ENCODE measurements at regions not wholly inside any gene's neighbourhood (a gene's known extent, or its start where the extent isn't known, plus 50 kb on each side); places are given as distances from the start of the nearest gene placed in this dataset.

DNA sequence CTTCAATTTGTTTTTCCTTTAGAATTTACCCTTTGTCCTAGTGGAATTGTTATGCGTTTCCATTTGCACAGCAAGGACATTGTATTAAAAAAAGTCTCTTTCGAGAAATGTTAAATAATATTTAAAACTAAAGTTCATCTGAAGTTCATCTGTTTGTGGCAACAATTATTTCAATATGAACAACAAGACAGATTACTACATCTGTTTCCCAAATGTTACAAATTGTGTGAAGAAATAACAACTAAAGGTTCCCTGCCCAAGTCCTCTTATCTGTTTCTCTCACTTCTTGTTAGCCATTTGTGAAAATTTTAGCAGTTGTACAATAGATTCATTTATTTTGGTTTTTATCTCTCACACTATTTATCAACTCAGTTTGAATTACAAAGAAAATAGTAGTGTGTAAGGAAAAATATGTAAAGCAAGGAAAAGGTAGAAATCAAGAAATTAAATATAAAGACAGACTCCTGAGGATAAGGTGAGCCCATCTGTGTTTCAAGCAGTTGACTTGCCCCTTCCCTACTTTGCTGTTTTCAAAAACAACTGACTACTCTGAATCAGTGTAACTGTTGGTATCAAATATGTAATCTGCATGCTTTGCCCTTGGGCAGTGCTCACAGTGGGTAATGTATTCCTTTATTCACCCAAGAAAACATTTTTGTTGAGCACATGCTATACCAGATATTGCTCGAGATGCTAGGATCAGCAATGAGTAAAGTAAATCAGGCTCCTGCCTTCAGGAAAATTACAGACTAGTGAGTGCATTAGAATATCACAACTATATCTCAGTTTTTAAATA, 118.9 kb upstream of the PCDH7 start:
- no peak for DNase-seq (ENCODE audit: extremely low read depth in 1 of 11, low read depth in 9 of 11, low spot score in 4 of 11)

- no peak for DNase-seq (ENCODE audit: extremely low read depth in 1 of 11, low read depth in 9 of 11, low spot score in 4 of 11)
Measured at GRCh38 chr4:30605616-30606190, 114.5 kb upstream of the PCDH7 start.

DNA sequence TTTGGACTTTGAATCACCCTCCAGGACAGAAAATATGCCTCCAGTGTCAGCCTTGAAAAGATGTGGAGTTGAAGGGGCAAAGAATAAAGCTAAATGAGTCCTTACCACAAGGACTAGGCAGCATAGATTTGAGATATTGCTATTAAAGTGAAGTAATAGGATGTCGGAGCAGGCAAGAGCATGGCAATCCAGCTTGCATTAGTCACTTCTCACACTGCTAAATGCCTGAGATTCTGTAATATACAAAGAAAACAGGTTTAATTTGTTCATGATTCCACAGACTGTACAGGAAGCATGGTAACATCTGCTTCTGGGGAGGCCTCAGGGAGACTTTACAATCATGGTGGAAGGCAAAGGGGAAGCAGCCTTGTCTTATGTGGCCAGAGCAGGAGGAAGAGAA, 109.8 kb upstream of the PCDH7 start:
- DNase-seq (ENCODE audit: extremely low read depth in 1 of 11, low read depth in 9 of 11, low spot score in 4 of 11), result no peak

DNA sequence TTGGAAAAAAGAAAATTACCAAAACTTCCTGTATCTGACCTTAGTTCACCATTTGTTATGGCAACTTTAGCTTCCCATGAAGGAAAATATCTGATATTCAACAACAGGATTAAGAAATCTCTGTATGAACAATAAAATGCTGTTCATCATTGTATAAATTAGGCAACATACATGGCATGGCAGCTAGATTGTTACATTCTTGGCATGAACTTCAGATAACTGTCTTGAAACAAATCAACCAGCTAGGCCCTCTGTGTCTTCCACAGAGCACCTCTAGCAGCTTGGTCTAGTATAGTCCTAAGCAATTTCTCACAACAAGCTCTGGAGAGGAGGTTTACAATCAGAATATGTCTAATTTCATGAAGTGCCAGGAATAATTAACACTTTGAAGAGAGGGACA, 105.4 kb upstream of the PCDH7 start:
- no peak for DNase-seq (ENCODE audit: extremely low read depth in 1 of 11, low read depth in 9 of 11, low spot score in 4 of 11)

DNA sequence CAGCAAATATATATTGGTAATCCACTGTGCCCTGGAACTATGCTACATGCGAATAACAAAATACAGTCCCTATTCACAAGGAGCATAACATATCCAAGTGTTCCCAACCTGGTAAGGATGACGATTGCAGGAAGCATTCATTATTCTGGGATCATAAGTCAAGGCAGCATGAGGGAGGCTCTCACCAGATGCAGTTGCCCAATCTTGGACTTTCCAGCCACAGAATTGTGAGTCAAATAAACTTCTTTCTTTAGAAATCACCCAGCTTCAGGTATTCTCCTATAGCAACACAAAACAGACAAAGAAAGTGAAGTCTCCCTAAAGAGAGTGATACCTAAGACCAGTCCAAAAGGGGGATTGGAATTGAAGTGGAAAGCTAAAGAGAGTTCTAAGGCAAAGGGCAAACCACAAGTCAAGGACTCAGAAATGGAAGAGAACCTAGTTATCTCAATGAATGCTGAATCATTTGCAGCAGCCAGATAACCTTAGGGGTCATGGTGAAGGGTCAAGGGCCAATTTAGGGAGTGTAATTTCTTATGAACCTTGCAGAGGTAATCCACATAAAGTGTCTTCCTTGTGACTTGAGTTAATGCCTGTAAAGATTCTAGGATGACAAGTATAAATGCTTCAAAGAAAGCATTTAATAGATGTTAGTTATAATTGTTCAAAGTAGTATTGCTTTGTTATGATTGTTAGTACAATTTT, 103.1 kb upstream of the PCDH7 start:
- DNase-seq (ENCODE audit: extremely low read depth in 1 of 11, low read depth in 9 of 11, low spot score in 4 of 11), result no peak

GRCh38 chr4:30617836-30618235, 102.3 kb upstream of the PCDH7 start:
- DNase-seq (ENCODE audit: extremely low read depth in 1 of 11, low read depth in 9 of 11, low spot score in 4 of 11), result no peak

DNA sequence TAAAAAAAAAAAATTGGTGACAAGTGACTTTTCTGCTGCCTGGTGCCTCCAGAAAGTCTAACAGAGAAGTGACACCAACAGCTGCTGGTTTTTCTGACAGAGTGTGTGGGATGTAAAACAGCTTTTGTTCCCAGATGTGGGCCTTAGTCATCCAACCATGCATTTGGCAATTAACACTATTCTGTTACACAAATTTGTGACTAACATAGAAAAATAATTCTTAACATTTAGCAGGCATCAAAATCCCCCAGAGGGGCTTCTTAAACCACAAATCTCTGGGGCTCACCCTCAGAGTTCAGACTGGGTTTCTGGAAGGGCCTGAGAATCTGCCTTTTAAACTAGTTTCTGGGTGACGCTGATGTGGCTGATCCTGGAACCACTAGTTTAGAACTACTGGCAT, 100.5 kb upstream of the PCDH7 start:
- DNase-seq (ENCODE audit: extremely low read depth in 1 of 11, low read depth in 9 of 11, low spot score in 4 of 11), result no peak

DNA sequence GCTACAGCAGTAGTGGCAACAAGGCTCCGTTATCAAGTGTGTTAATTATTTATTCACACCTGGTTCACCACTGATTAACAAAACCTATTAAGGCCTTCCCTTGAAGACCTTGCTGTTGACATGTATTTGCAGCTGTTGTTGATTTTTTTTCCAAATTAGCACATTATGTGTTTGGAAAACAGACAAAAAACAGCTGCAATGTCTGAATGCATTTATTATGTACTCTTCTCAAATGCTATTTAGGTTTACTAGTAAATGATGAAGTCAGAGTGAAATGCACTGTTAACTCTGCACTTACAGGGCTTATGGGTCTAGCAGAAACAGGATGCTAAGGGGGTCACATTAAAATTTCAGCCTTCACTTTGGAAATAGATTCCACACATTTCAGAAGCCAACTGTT, 99.5 kb upstream of the PCDH7 start:
- DNase-seq (ENCODE audit: extremely low read depth in 1 of 11, low read depth in 9 of 11, low spot score in 4 of 11), result no peak

DNA sequence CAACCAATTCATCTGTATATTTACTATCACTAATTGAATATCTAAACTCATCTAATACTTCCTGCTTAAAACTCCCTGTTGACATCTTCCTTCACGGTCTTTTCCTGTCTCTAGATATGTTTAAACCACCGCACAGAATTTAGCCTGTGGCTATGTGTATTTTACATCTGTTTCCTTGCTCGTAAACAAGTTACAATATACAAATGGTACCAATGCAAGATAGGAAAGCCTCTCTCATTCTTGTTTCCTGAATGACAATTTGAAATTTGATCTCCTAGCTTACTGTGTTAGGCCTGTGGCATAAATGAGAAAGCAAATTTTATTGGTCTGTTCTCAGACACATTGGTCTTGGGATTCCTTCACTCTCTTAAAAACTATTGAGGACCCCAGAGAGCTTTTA, 89.7 kb upstream of the PCDH7 start:
- DNase-seq (ENCODE audit: extremely low read depth in 1 of 11, low read depth in 9 of 11, low spot score in 4 of 11), result no peak

DNA sequence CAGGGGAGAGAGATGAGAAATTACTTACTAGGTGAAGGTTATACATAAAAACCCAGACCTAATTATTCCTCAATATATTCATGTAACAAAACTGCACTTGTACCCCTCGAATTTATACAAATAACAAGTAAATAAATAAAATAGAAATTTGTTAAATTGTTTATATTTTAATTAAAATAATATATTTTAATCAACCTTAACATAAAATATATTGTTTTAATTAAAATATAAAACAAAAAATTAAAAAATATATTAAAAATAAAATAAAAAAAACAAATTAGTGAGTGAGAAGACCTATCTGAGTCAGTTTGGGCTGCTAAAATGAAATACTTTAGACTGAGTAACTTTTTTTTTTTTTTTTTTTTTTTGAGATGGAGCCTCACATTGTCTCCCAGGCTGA, 87.4 kb upstream of the PCDH7 start:
- DNase-seq (ENCODE audit: extremely low read depth in 1 of 11, low read depth in 9 of 11, low spot score in 4 of 11), result no peak

DNA sequence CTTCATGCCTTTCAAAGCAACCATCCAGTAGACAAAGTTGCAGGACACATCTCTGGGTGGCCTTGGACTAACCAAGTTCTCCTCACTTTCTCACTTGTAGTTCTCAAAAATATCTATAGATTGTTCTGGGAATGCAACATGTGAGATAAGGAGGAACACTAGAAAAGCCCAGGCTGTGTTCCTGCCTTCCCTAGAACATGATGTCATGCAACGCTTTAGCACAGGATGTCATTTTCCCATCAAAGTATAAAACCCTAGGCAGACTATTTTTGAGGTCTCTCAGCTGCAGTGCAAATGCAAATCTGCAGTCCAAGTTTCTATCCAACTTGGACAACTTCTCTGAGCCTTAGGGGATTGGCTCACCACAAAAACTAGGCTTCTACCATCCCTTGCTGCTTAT, 78.8 kb upstream of the PCDH7 start:
- DNase-seq (ENCODE audit: extremely low read depth in 1 of 11, low read depth in 9 of 11, low spot score in 4 of 11), result no peak

DNA sequence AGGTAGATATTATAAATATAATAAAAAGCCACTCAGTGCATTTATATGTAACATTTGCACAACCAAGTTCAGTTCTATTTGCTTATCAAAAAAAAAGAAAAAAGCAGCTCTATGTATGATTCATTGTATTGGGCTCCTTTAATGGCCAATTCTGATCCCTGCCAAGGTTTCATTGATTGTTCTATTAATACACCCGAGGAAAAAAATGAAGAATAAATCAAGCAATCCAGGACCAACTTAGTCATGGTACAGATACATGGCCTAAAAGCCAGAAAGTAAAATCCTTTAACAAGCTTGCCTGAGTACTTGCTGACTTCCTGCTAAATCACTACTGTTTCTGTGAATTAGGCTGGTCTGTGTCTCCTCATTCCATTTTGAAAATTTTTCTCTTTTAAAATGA, 77.6 kb upstream of the PCDH7 start:
- no peak for DNase-seq (ENCODE audit: extremely low read depth in 1 of 11, low read depth in 9 of 11, low spot score in 4 of 11)

DNA sequence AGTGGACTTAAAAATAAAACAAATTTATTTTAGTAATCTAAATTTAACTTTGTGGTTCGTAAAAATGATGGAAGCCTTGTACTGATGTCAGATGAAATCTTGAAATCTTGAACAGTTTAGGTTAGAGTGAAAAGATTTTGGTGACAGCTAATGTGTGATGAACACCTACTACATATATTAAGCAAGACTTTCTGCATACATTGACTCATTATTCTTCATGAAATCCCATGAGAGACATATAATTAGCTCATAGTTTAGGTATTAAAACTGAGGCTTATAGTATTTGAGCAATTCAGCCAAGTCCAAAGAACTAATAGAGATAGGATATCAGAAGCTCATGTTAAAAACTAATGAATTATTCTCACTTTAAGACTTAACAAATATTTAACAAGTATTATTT, 66.9 kb upstream of the PCDH7 start:
- no peak for DNase-seq (ENCODE audit: extremely low read depth in 1 of 11, low read depth in 9 of 11, low spot score in 4 of 11)

- no peak for DNase-seq (ENCODE audit: extremely low read depth in 1 of 11, low read depth in 9 of 11, low spot score in 4 of 11)
Measured at GRCh38 chr4:30656828-30657227, 63.3 kb upstream of the PCDH7 start.

DNA sequence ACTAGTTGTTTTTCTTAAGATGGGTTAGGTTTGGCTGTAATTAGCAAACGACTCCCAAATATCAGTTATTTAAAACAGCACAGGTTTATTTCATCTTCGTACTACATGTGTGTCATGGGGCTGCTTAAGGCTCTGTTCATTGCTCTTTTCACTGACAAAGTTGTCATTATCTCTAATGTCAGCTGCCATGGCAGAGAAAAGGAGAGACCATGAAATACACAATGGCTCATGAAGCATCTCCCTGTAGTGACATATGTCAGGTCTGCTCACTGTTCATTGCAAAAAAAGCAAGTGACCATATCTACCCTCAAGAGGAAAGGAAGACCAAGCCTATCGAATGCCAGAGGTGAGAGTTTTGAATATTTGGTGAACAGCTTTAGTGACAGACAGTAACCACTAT, 52.2 kb upstream of the PCDH7 start:
- no peak for DNase-seq (ENCODE audit: extremely low read depth in 1 of 11, low read depth in 9 of 11, low spot score in 4 of 11)

DNA sequence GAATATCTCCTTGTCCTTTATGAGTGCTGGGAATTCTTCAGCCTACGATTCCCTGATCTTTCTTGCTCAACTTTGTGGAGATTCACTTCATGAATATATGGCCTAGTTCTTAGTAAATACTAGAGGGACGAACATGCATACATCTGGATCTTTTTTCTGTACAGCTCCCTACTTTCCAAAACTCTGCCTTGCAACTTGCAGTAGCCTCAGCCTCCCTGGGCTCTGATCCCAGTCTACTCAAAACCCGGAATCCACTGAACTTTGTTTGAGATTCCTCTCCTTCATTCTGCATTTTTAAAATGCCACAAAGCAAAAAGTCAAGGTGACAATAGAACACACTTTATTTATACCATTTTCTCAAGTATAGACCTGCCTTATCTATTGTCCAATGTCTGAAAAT, 50.0 kb upstream of the PCDH7 start:
- no peak for DNase-seq (ENCODE audit: extremely low read depth in 1 of 11, low read depth in 9 of 11, low spot score in 4 of 11)

All from renal cortex interstitium (tissue), 11 donors.